ENCODE measurements at regions not wholly inside any gene's neighbourhood (a gene's known extent, or its start where the extent isn't known, plus 50 kb on each side); places are given as distances from the start of the nearest gene placed in this dataset.

DNA sequence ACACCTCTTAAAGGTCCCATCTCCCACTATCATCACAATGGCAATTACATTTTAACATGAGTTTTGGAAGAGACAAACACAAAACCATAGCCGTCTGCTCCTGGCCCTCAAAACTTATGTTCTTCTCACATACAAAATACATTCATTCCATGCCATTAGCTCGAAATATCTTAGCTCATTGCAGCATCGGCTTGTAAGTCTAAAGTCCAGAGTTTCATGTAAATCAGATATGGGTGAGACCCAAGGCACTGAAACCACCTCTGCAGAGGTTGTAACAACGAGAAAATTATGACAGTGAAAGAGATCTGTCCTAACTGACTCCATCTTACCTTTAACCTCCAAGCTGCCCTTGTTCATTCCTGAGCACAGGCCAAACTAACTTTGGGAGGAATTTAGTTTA, 635.0 kb upstream of the SPRY2 start:
- TF ChIP-seq EP300 (IDR thresholded peaks at IDR 0.05): no peak
- TF ChIP-seq, protein P1, sequence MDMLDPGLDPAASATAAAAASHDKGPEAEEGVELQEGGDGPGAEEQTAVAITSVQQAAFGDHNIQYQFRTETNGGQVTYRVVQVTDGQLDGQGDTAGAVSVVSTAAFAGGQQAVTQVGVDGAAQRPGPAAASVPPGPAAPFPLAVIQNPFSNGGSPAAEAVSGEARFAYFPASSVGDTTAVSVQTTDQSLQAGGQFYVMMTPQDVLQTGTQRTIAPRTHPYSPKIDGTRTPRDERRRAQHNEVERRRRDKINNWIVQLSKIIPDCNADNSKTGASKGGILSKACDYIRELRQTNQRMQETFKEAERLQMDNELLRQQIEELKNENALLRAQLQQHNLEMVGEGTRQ (IDR thresholded peaks at IDR 0.05): no peak
- TF ChIP-seq CTCF (IDR thresholded peaks at IDR 0.05): no peak
- no peak for TF ChIP-seq JUNB (IDR thresholded peaks at IDR 0.05)
- TF ChIP-seq CHD2 (IDR thresholded peaks at IDR 0.05; ENCODE audit: low read length, partially characterized antibody): no peak
- TF ChIP-seq RCOR1 (IDR thresholded peaks at IDR 0.05; ENCODE audit: low read depth, low read length): no peak

Measured in A549 (cell line).